Esophagus squamous epithelium (tissue), 5 donors: ENCODE measurements at regions not wholly inside any gene's neighbourhood (a gene's known extent, or its start where the extent isn't known, plus 50 kb on each side); places are given as distances from the start of the nearest gene placed in this dataset.

Source experiments
- DNase-seq: peaks from one replicate; lab custom pipeline; 2025; lab: John Stamatoyannopoulos, UW
- H3K27ac ChIP-seq, 4 donors: fragments of 200-600 bp; sonication (generic); one replicate each; pipeline ENCODE4 v1.5.1; 2016 to 2019; ENCODE audit warnings: mild to moderate bottlenecking in 1 of 4
- H3K27me3 ChIP-seq, 4 donors: fragments of 200-600 bp; sonication (generic); 1 replicate in 3 of 4; 2 replicates in 1 of 4; pipeline versions ENCODE4 v1.5.1 to v1.6.0; 2017 to 2021; ENCODE audit warnings: antibody characterized with exemption in 1 of 4
- H3K36me3 ChIP-seq, 3 donors: fragments of 200-600 bp; sonication (generic); one replicate each; pipeline ENCODE4 v1.5.1; 2016 to 2019
- H3K4me1 ChIP-seq, 3 donors: fragments of 200-600 bp; sonication (generic); one replicate each; pipeline ENCODE4 v1.5.1; 2017 to 2019
- H3K4me3 ChIP-seq, 4 donors: fragments of 200-600 bp; sonication (generic); 1 replicate in 3 of 4; 2 replicates in 1 of 4; pipeline ENCODE4 v1.5.1; 2016 to 2019; ENCODE audit warnings: mild to moderate bottlenecking in 2 of 4, moderate library complexity in 1 of 4
- H3K9me3 ChIP-seq, 3 donors: fragments of 200-600 bp; sonication (generic); one replicate each; pipeline ENCODE4 v1.5.1; 2016 to 2019
- CTCF ChIP-seq, 6 experiments: fragments of 450-650 bp in 4 of 6; fragments of 200-600 bp in 2 of 6; sonication (generic) in 2 of 6; IDR thresholded peaks; one replicate each; pipeline ENCODE4 v1.5.1; 2016 to 2019; ENCODE audit warnings: antibody characterized with exemption in 6 of 6, mild to moderate bottlenecking in 4 of 6, moderate library complexity in 4 of 6
- POLR2A ChIP-seq, 4 donors: fragments of 450-650 bp; IDR thresholded peaks; one replicate each; pipeline ENCODE4 v1.6.1; 2017; ENCODE audit warnings: antibody characterized with exemption in 4 of 4, mild to moderate bottlenecking in 4 of 4, moderate library complexity in 3 of 4
- WGBS, 2 donors: methylation state at CpG; one replicate each; pipeline ENCODE4 v1.1.5; 2018; 5-methylcytosine and 5-hydroxymethylcytosine counted together
- intact Hi-C: fragments of 100-400 bp; cut with DNase I; formaldehyde crosslinking; loops from one replicate; pipeline ENCODE4 v1.15.0; 2022
- donor health status: DM: yes; HTN: yes; CAD: no.

- peaks cover 16 to 63% (median 18%) of the 10 kb centered on the region in 3 donors for H3K4me1 ChIP-seq
- WGBS, 2 donors, result 51 to 66% methylated on average over 3 of the region's 3 CpGs
- peak overlapping the region; percentile 79 to 87 (median 82) for H3K27ac ChIP-seq
- H3K36me3 ChIP-seq, result no peaks in the 10 kb centered on the region
- H3K27me3 ChIP-seq, result no peaks in the 10 kb centered on the region
- no peak overlapping the region for H3K4me3 ChIP-seq
- no peak for DNase-seq
- TF ChIP-seq POLR2A (IDR thresholded peaks at IDR 0.05), result no peak
- no peak for TF ChIP-seq CTCF (IDR thresholded peaks at IDR 0.05)
- intact Hi-C loops, result no loop called here
- H3K9me3 ChIP-seq, result no peaks in the 10 kb centered on the region
Measured at GRCh38 chr13:40058757-40059236, 403.3 kb downstream of the COG6 start.

DNA sequence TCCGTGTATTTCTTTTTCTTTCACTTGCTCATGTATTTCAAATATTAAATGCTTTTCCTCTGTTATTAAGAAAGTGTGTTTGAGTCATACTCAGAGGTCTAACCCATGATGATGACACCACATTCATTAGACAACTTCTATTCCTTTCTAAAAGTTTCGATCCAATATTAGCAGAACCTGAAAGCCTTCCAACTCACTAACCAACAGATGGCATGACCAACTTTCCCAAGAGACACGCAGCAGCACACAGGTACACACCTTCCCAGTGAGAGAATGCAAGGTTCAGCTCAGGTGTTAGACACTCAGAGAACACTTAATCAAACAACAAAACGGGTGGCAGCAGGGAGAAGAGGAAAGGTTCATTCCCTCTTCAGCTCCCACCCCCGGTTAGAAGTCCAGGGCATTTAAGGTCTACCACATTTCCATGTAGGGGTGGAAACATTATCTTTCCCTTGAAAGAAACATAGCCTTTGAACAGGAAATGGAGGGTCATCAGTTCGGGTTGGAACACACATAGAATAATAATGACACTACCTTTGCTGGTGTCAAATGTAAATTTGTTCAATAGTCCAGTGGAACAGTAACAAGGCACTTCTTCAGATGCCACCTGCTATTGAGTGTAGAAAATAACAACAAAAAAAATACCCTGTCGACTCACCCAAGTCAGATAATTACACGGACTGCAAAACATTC lies 404.2 kb downstream of the COG6 start:
- peak overlapping the region; percentile 79 to 87 (median 82) for H3K27ac ChIP-seq
- H3K27me3 ChIP-seq, result no peaks in the 10 kb centered on the region
- DNase-seq, result no peak
- peaks cover 18 to 71% (median 22%) of the 10 kb centered on the region in 3 donors for H3K4me1 ChIP-seq
- H3K4me3 ChIP-seq, result peak overlapping the region in 2 of 4 donors; percentile 4 to 7
- no peaks in the 10 kb centered on the region for H3K36me3 ChIP-seq
- H3K9me3 ChIP-seq, result no peaks in the 10 kb centered on the region
- TF ChIP-seq POLR2A (IDR thresholded peaks at IDR 0.05) (no peak), CTCF (IDR thresholded peaks at IDR 0.05) (no peak)
- intact Hi-C loops, result loop anchor here (5.0 kb wide), 1 partner anchor 608 kb away; the partner anchor contains the start of gene FOXO1
- WGBS, 2 donors, result 35 to 39% methylated on average over 7 to 8 of the region's 8 CpGs

DNA sequence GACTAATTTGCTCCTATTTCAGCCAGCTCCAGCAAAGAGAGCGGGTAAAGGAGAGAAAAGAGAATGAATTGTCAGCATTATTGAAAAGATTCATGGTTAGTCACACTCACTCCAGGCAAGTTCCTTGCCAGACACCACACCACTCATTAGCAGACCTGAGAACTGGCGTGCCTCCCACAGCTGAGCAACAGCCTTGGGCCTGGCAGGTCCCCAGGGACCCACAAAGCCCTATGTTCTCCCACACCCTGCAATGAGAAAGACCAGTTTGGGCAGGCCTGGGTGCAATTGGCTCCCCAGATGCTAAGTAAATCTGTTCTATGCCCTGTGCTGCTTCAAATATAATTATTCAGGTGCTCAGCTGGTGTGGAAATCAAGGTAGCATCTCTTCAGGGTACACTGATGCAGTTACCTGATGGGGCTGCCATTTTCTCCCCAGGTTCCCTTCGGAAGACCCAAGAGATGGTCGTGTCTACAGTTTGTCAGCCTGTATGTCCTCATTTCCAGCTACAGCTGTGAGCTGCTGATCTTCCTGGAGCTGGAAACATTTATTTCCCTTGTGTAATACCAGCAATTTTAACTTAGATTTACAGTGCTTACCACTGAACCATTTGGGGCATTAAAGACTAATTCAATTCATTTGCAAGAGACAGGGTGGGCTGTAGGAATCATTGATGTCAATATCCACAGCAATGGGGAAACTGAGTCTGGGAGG lies 405.0 kb downstream of the COG6 start:
- Histone ChIP-seq H3K27me3 (no peaks in the 10 kb centered on the region), H3K27ac (peak overlapping the region; percentile 79 to 87 (median 82)), H3K4me1 (peaks cover 18 to 77% (median 25%) of the 10 kb centered on the region in 3 donors), H3K9me3 (no peaks in the 10 kb centered on the region), H3K4me3 (peak overlapping the region in 1 of 4 donors; percentile 7), H3K36me3 (no peaks in the 10 kb centered on the region)
- DNase-seq, result no peak
- TF ChIP-seq CTCF (IDR thresholded peaks at IDR 0.05) (no peak), POLR2A (IDR thresholded peaks at IDR 0.05) (no peak)
- intact Hi-C loops, result loop anchor here (5.0 kb wide), 1 partner anchor 607 kb away; the partner anchor contains the start of gene FOXO1
- 31 to 33% methylated on average over 4 of the region's 4 CpGs for WGBS, 2 donors

DNA sequence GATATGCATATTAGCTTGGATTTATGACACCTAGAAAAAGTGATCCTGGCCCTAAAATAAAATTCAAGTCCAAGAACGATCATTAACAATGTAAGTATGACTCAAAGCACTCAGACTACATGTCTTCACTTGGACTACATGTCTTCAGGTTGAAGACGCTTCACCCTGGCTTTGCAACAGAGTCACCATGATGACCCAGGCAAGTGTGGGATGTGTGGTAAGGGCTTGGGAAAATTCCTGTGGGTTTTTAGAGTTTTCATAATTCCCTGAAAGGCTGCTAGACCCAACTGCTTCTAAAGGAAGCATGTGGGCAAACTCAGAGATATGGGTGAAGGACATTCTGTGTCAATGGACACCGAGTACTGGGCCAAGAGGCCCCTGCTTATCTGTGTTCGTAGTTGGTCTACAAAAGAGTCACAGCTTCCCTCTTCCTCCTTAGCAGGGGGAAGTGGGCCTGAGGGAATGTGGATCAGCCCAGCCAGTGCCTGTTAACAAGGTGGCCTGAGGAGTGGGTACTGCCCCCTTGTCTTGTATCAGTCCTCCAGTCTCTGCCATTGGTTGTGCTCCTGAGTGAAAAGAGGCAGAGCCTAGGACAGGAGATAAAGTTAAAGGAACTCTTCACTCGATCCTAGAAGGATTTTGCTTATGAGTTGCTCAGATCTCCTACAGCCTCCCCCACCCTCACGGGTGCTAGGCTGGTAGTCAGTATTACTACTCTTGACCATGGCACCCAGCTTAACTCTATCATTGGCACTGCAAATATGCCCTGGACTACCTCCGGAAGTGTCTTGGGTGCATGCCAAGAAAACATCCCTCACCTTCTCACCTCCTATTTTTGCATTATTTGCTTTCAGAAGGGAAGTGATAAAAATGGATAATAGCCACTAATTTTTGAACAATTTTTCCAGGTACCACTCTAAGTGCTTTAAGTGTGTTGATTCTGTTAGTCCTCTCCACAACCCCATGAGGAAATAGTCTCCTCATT lies 406.3 kb downstream of the COG6 start:
- Histone ChIP-seq H3K4me1 (peaks cover 18 to 74% (median 25%) of the 10 kb centered on the region in 3 donors), H3K27ac (peak overlapping the region in 3 of 4 donors; percentile 79 to 87 (median 80)), H3K9me3 (no peaks in the 10 kb centered on the region), H3K36me3 (no peaks in the 10 kb centered on the region), H3K27me3 (no peaks in the 10 kb centered on the region), H3K4me3 (no peak overlapping the region)
- DNase-seq, result no peak
- WGBS, 2 donors, result 70 to 72% methylated on average over 7 of the region's 7 CpGs
- intact Hi-C loops, result loop anchor here (5.0 kb wide), 1 partner anchor 606 kb away; the partner anchor contains the start of gene FOXO1
- no peak for TF ChIP-seq CTCF (IDR thresholded peaks at IDR 0.05)
- TF ChIP-seq POLR2A (IDR thresholded peaks at IDR 0.05), result no peak
